Islet of Langerhans (tissue), 1 donor: ENCODE measurements at regions not wholly inside any gene's neighbourhood (a gene's known extent, or its start where the extent isn't known, plus 50 kb on each side); places are given as distances from the start of the nearest gene placed in this dataset.

ENCODE experiments used
- FAIRE-seq: peaks from one replicate; lab custom pipeline; 2011; peaks lifted over from hg19 to GRCh38; lab: Jason Lieb, UNC

DNA sequence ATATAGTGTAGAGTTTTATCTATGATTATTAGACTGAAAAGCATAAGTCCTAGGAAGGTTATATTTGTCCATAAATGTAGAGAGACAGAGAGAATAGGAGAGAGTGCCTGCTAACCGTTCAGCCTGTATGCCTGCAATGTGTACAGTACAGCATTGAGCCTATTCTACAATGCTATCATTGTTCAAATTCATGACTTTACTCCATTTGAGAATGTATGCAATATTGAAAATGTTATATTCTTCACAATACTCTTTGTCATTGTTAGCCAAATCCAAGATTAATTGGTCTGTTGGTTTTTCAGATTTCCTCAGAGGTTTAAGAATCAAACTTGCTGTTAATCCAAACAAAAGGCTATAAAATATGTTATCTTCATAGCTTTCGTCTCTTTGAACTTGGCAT is 585.2 kb upstream of the B3GALT2 start:
- no peak for FAIRE-seq

DNA sequence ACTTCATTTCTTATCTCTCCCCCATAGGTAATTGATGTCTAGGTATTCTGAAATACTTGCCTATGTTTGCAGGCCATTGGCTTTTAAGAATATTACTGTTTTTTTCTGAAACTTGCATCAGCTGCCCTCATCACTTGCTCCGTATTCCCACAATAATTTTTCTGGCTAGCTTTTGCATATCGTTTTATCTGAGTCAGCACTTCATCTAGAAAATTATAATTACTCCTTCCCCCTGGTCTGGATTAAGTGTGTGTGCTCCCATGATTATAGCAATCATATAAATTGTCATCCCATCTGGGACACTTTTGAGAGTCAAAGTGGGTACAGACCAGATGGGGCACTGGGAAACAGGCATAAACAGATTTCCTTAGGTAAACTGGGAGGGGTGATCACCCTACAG is 583.2 kb upstream of the B3GALT2 start:
- FAIRE-seq = no peak

DNA sequence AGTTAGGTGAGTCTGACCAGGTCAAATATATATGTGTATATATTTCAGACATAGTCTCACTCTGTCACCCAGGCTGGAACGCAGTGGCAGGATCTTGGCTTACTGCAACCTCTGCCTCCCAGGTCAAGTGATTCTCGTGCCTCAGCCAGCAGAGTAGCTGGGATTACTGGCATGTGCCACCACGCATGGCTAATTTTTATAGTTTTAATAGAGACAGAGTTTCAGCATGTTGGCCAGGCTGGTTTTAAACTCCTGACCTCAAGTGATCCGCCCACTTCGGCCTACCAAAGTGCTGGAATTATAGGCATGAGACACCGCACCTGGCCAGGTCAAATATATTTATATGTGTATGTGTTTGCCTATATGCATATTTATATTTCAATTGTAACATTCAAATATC is 581.5 kb upstream of the B3GALT2 start:
- no peak for FAIRE-seq

DNA sequence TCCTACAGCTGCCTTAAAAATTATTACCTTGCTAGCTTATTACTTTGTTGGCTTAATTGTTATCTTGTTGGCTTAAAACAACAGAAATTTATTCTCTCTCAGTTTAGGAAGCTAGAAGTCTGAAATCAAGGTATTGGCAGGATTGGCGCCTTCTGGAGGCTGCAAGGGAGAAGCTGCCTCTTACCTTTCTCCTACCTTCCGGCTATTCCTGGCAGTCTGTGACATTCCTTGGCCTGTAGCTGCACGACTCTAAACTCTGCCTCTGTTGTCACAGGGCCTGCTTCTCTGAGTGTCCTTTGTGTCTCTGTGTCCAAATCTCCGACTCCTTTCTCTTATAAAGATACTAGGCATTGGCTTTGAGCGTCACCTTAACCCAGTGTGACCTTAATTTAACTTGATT is 579.9 kb upstream of the B3GALT2 start:
- FAIRE-seq = no peak

DNA sequence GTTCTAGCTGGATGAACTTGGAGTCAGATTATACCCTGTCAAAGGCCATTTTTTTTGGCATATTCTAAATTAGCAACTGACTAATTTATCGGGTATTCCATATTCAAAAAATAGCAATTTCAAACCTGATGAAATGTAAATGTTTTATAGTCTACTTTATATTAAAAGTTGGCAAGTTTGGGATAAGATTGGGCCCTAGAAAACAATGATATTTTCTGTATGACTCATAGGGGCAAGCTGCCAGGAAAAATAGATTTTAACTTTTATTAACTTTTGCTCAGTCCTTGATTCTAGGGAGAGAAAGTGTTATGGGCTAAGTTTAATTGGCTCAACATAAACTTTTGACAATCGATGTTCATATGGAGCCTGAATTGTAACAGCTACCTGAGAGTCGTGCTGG is 576.9 kb upstream of the B3GALT2 start:
- no peak for FAIRE-seq

DNA sequence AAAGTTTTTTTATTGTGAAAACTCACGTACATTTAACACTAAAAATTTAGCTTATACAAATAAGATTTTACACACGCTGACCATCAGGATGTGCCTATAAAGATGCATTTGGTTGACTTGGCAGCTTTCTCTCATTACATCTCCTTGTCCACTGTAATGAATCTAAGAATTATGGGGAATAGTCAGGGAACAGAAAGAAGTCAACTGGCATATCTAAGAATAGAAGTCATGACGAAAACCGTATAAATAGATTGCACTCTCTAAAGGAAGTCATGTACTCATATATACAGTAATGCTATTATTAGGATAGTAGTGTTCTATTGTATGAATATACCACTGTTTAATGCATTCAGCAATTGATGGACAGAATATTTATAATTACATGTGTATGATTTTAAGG is 575.8 kb upstream of the B3GALT2 start:
- no peak for FAIRE-seq

DNA sequence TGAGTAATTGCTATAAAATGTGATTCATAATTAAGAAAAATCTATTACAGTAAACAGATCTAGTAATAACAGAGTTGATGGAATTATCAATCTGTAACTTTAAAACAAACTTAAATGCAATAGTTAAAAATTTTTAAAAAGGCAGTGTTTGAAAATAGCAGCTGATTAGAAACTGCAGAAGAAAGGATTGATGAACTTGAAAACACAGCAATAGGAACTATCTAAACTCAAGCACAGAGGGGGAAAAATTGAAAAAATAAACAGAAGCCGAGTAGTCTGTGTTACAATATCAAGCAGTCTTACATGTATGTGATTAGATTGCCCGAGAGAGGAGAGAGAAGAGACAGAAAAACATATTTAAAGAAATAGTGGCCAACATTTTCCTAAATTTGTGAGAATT is 569.0 kb upstream of the B3GALT2 start:
- FAIRE-seq = no peak

DNA sequence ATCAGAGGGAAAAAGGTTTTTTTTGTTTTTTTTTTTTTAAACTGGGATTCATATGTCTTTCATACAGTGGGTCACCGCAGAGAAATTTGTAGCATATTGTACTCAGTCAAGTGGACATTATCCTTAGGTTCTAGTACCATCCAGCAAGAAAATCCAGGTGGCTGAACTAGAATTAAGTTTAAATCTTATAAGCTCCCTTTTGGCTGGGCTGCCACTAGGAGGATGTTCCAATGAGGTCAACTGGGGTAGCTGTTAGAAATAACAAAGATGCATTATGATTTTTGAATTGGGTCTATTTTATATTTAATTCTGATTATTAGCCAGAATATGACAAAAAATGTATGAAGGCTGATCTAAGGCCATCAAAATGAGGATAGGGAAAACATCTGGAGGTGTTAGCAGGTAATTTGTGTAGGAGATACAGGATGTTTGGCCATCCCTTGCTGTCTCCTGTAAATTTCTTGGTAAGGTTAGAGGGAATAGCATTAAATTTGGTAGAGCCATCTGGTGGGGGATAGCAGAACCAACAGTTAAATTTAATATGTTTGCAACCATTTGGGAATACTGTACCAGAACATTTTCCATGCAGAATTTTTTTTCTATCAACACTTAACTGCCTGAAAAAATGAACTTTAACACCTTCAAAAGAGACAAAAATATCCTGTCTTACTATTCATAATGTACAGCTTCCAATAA is 568.5 kb upstream of the B3GALT2 start:
- FAIRE-seq = no peak

DNA sequence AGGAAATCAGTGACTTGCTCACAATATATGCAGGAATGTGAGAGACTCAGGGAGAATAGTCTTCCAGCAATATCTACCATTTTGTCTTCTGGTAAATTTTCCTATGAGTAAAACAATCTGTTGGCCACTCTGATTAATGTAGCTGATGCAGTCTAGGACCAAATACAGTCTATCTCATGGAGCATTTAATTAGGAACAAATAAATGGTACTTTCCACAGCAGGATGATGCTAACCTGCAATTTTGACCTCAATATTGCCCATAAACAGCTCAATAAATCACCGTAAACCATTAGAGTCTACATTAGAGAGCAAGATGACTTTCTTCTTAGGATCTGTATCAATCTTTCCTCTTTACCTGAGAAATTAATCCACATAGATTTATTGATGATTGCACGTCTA is 567.7 kb upstream of the B3GALT2 start:
- FAIRE-seq = no peak

DNA sequence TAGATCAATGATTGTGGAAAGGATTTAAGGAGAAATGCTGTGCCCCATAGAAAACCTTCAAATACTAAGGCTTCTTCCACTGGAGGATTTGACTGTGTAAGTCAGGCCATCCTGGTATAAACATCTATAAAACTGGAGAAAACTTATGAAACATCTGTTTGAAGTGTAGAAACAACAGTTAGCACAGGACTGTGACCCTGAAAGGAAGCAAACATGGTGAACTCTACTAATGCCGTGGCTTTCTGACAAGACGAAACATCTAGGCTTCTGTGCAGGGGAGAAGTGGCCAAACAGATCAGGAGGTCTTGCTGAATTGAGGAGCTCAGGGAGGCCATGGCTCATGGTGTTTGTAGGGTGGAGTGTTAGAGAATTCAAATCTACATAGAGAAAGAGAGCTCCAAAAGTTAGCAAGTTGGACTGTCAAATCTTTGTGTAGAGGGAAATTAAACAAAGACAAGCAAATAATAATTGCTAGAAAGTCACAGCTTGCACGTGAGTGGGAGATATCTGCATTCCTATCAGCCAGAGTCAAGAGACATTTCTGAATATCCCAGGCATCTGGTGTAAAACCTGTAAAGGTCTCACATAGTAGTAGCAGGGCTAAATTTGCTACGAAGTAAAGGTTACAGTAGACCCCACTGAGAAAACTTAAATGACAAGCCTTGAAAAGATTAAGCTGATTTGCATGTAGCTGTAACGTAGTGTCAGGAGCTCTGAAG is 566.8 kb upstream of the B3GALT2 start:
- no peak for FAIRE-seq

DNA sequence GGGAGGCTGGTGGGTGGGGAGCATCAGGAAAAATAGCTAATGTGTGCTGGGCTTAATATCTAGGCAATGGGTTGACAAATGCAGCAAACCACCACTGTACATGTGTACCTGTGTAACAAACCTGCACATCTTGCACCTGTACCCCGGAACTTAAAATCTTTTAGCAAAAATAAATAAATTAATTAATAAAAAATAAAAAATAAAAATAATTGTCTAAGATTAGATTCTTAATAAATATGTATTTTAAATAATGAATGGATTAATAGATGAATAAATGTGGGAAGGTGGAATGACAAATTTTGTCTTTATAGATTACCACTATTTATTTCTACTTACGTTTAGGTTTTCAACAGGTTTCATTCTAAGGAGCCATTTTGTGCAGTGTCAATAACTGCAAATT is 563.5 kb upstream of the B3GALT2 start:
- FAIRE-seq = no peak

DNA sequence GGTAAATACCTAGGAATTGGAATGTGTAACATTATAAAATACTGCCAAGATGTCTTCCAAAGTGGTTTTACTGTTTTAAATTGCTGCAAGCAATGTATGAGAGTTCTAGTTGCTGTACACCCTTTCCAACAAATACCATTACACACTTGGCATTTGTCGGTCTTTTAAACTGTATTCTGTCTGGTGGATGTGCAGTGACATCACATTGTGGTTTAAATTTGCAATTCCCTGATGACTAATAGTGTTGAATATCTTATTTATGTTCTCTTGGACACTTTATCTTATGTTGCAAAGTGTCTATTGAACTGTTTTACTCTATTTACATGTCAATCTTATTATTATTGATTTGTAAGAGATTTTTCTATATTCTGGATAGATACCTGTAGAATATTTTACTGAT is 561.2 kb upstream of the B3GALT2 start:
- FAIRE-seq = no peak

DNA sequence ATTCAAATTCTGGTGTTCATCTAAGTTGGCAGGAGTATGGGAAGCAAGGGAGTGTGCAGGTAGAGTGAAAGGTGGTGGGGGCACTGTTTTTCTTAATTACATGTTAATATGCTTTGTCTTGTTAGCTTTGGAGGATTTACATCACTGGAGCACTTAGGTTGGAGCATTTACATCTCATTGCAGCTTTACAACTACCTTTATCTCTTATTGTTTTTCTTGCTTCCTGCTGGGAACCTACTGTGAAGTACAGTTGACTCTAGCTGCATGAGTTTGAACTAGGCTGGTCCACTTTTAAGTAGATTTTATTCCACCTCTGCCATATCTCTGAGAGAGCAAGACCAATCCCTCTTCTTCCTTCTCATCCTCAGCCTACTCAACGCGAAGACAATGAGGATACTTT is 554.8 kb upstream of the B3GALT2 start:
- no peak for FAIRE-seq

DNA sequence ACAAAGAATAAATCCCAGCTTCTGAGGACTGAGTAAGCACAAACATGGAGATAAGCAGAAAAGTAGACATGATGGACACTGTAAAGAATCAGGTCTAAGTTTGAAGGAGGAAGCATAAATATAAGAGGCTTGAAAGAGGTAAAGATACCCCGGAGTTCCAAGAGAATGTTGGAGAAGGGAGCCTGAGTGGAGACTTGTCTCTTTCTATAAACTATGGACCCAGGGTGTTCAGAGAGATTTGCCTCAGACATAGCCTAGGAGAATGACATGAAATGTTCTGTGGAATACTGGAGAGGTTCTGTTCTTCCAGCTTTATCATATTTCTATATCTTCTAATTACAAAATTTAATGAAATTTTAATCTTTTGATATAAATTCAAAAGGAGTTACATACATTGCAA is 554.3 kb upstream of the B3GALT2 start:
- no peak for FAIRE-seq

DNA sequence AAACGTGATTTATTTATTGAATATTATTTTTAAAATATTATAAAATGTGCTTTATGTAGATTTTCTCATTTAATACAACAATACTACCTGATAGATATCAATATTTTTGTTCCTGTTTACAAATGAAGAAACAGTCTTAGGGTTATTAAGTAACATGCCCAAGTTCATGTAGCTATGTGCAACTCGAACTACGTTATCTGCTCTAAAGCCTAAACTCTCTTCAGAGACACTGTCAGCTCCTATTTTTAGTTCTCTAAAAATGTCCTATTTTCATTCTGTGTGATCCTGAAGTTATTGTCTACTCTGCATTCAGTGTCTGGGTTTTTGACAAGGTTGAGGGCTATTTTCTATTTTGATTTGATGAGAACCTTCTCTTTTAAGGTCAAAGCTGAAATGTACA is 550.1 kb upstream of the B3GALT2 start:
- no peak for FAIRE-seq

DNA sequence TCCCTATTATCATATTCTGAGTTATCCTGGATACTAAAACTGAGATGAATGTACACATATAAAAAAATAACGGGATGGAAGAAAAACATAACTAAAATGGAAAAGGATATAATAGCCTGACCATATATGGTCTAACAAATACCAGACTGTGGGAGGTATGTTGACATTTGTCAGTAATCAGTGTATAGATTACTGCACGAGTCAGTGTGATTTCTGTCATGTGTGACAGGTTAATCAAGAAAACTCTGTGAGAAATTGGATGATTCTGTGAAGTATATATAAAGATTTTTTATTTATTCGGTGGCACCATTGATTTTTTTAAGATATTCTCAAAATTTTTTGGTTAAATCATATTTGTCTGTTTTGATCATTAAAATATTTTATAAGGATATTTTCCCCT is 547.3 kb upstream of the B3GALT2 start:
- FAIRE-seq = no peak

DNA sequence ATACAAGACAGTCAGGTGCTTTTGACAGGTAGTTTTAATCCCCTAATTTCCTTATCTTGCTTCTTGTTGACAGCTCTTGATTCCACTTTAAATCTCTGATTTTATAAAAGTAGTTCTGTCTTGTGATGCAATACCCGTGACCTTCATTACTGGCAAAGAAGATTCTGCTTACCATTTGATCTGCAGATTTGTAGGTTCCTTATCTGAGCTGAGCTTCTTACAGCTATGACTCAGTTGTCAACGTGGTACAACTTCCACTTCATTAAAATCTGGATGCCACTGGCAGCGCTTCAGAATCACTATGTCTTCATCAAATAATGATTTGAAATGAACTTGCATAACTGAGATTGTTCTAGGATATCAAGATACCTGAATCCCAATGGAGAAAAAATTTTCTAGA is 543.6 kb upstream of the B3GALT2 start:
- peak; percentile 27 for FAIRE-seq

DNA sequence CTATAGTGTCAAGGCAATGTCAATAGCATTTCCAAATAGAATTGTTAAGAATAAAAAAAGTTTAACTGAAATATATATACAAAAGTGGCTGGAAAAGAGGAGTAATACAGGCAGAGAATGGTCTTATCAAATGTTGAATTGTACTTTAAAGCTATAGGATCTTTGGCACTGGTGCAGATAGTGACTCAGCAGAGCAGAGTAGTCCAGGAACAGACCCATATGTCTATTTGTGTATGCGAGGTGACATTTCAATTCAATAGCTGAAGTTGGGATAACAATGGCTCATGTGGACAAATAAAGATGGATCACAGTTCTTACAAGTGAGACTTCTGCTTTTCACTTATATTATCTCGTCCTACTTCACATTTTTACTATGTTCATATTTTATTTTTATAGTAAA is 543.0 kb upstream of the B3GALT2 start:
- FAIRE-seq = no peak

DNA sequence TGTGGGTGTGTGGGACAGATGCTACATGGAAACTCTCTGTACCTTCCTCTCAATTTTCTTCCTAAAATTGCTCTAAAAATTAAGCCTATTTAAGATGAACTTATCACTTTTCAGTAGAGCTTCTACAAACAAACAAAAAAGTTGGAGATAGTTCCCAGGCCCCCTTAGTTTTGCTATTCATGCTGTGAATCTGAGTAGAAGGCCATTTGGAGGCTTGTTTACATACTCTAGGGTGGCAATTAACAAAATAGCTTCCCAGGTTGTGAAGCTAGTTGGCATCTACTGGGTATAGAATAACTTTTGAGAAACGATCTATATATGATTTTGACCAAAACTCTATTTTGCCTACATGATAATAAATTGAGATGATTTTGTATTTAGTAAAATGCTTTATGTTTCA is 541.4 kb upstream of the B3GALT2 start:
- no peak for FAIRE-seq

DNA sequence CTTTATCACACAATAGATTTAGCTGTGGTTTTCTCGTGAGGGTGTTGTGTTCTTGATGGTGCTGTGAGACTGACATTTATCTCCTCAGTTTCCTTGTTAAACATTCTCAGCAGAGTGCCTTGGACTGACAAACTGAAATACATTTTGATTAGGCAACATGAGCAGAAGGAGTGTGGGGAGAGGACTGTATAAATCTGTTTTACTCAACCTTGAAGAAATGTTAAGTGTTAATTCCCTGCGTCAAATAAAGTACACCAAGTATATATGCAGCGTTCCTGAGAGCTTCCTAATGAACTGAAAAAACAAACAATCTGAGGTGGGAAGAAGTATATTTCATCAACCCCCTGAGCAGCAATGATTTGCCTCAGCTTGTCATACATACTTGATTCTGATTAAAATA is 540.3 kb upstream of the B3GALT2 start:
- FAIRE-seq = no peak

DNA sequence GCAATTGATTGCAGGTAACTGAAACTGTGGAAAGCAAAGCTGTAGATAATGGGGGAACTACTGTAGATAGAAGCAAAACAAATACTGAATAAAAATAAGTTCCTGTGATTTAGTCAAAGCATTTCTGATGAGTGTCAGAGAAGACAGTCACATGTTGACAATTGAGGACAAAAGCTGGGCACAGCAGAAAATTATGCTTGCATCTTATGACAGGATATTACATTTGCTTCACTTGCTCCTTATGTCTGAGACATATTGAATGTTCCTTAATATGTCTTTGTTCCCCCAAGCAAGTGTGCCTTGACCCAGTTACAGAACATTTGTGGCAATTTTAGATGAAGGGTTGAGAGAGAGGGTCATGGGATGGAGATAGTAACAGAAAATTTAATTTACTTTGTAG is 526.0 kb upstream of the B3GALT2 start:
- FAIRE-seq = no peak

DNA sequence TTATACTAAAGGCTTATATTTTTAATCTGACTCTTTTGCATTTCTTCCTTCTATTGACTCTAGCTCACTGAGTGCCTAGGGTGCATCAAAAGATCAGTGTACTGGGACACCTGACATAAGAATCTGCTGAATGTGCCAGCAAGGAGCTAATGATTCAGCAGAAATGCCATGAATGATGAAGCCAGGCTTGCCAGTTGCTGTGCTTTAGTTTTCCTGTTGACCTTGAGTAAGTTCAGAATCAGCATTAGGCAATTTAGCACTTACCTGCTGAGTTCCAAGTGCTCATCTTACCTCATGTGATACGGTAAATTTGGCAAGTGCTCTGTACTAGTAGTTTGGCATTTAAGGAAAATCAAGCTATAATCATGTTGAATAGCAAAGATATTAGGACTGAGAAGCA is 523.2 kb upstream of the B3GALT2 start:
- FAIRE-seq = peak; percentile 84

DNA sequence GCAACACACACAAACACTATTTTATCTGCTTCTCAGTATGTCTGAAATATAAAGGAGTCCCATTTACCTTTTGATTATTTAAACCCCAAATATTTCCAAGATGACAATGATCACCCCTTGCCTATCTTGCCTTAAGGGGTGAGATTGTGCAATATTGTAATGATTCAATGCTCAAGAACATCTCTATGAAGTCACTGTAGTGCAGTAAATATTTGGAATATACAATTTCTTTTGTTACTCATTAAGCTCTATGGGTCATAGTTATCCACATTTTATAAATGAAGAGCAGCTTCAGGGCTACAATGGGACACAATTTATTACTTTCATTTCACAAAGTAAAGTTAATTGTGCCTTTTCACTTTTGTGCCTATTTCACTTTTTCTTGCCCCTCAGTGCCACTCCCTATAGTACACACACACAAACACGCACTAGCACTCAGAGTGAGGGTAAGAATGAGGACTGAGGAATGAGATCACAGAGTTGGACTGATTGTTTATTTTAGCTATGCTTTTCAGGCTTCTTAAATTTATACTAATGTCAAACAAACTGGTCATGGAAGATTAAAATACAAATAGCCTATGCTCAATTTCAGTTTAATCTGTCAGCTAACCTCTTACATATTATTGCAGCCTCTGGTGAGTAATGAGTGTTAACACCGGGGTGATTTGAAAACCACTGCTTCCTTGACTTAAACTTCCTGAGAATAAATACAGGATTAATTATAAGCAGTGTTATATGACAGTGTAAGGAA is 521.0 kb upstream of the B3GALT2 start:
- FAIRE-seq = peak; percentile 64

DNA sequence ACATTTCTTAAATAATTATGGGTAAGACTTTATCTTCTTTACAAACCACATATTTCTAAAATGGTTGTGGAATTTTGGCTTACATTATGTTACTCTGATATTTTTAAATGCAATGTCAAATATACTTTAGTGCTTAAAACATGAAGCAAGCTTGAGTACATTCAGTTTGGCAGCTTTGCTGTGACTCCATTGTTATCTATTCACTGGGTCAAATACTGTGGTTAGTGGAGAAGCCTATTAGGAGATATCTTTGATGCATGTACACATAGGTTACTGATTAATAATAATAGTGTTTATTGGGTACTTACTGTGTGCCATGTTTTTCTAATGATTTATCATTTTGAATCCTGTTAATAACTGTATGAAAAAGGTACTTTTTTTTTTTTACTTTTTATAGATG is 520.4 kb upstream of the B3GALT2 start:
- peak; percentile 53 for FAIRE-seq
